Dermis microvascular lymphatic vessel endothelial cell (primary cell): ENCODE measurements at regions not wholly inside any gene's neighbourhood (a gene's known extent, or its start where the extent isn't known, plus 50 kb on each side); places are given as distances from the start of the nearest gene placed in this dataset.
"Not testable (repeated sequence)": the region's sequence is repeated elsewhere in the genome, so short reads cannot be mapped to it uniquely, and the experiment has no call there.

Experiments
- DNase-seq, 2 donors: peaks; one replicate each; pipeline versions ENCODE4 v3.0.0 to v3.0.0-alpha.2; 2010; ENCODE audit warnings: low read depth in 2 of 2

GRCh38 chr1:206359377-206359776 lies 110.9 kb upstream of the IKBKE start:
- not testable (repeated sequence) for DNase-seq

GRCh38 chr1:206361978-206362543 lies 108.2 kb upstream of the IKBKE start:
- DNase-seq: not testable (repeated sequence)

- DNase-seq: not testable (repeated sequence)
Measured at GRCh38 chr1:206362994-206363393, 107.3 kb upstream of the IKBKE start.

GRCh38 chr1:206365271-206365670 lies 105.0 kb upstream of the IKBKE start:
- DNase-seq: not testable (repeated sequence)

- not testable (repeated sequence) for DNase-seq
Measured at GRCh38 chr1:206366131-206366530, 104.1 kb upstream of the IKBKE start.

- DNase-seq: not testable (repeated sequence)
Measured at GRCh38 chr1:206366772-206367171, 103.5 kb upstream of the IKBKE start.

- not testable (repeated sequence) for DNase-seq
Measured at GRCh38 chr1:206367955-206368622, 102.2 kb upstream of the IKBKE start.

- not testable (repeated sequence) for DNase-seq
Measured at GRCh38 chr1:206374725-206375124, 95.6 kb upstream of the IKBKE start.

- DNase-seq: peak in 1 of 2 donors; percentile 0
Measured at GRCh38 chr1:206375552-206375951, 94.7 kb upstream of the IKBKE start.

GRCh38 chr1:206378506-206378905 lies 91.8 kb upstream of the IKBKE start:
- DNase-seq: not testable (repeated sequence)

- not testable (repeated sequence) for DNase-seq
Measured at GRCh38 chr1:206379245-206379644, 91.0 kb upstream of the IKBKE start.

- peak in 1 of 2 donors; percentile 15 for DNase-seq
Measured at GRCh38 chr1:206380163-206380790, 90.0 kb upstream of the IKBKE start.

GRCh38 chr1:206380791-206381610 lies 89.3 kb upstream of the IKBKE start:
- peak; percentile 74 to 81 for DNase-seq

GRCh38 chr1:206384029-206384807 lies 86.1 kb upstream of the IKBKE start:
- DNase-seq: peak; percentile 38 to 82

- not testable (repeated sequence) for DNase-seq
Measured at GRCh38 chr1:206384891-206385290, 85.4 kb upstream of the IKBKE start.

GRCh38 chr1:206387631-206388030 lies 82.6 kb upstream of the IKBKE start:
- not testable (repeated sequence) for DNase-seq

GRCh38 chr1:206391903-206392302 lies 78.4 kb upstream of the IKBKE start:
- DNase-seq: not testable (repeated sequence)

GRCh38 chr1:206397501-206397900 lies 72.8 kb upstream of the IKBKE start:
- not testable (repeated sequence) for DNase-seq

- not testable (repeated sequence) for DNase-seq
Measured at GRCh38 chr1:206398261-206398660, 72.0 kb upstream of the IKBKE start.

GRCh38 chr1:206403612-206404307 lies 66.5 kb upstream of the IKBKE start:
- not testable (repeated sequence) for DNase-seq
